SK-N-SH treated with all-trans-retinoic acid at 6 μM for 48 hours (cell line): ENCODE measurements at regions not wholly inside any gene's neighbourhood (a gene's known extent, or its start where the extent isn't known, plus 50 kb on each side); places are given as distances from the start of the nearest gene placed in this dataset.

ENCODE experiments used
- ARNTL ChIP-seq: fragments of 450-650 bp; formaldehyde crosslinking; IDR thresholded peaks from 2 replicates; pipeline ENCODE4 v1.5.0; 2020; ENCODE audit warnings: low read depth, mild to moderate bottlenecking, moderate library complexity, borderline replicate concordance
- BACH2 ChIP-seq: fragments of 250-450 bp; sonication (Bioruptor Pico); IDR thresholded peaks from 2 replicates; pipeline ENCODE4 v1.9.0; 2021; ENCODE audit warnings: mild to moderate bottlenecking, borderline replicate concordance
- ESRRG ChIP-seq: fragments of 250-450 bp; sonication (Bioruptor Pico); IDR thresholded peaks from 2 replicates; pipeline ENCODE4 v1.6.1; 2021; ENCODE audit warnings: mild to moderate bottlenecking
- OSR1 ChIP-seq: fragments of 250-450 bp; sonication (Bioruptor Pico); IDR thresholded peaks from 2 replicates; pipeline ENCODE4 v1.8.0; 2022; ENCODE audit warnings: moderate library complexity, mild to moderate bottlenecking, inconsistent platforms
- PPARA ChIP-seq: fragments of 250-450 bp; sonication (Bioruptor Pico); IDR thresholded peaks from 2 replicates; pipeline ENCODE4 v1.5.0; 2020; ENCODE audit warnings: mild to moderate bottlenecking, borderline replicate concordance
- RARB ChIP-seq: fragments of 250-450 bp; sonication (Bioruptor Pico); IDR thresholded peaks from 2 replicates; pipeline ENCODE4 v1.8.0; 2021; ENCODE audit warnings: mild to moderate bottlenecking, moderate library complexity
- ZC3H10 ChIP-seq: fragments of 250-450 bp; sonication (Bioruptor Pico); IDR thresholded peaks from 2 replicates; pipeline ENCODE4 v1.5.1; 2021; ENCODE audit warnings: mild to moderate bottlenecking, moderate library complexity
- ZFP3 ChIP-seq: fragments of 250-450 bp; sonication (Bioruptor Pico); IDR thresholded peaks from 2 replicates; pipeline ENCODE4 v1.5.0; 2020; ENCODE audit warnings: mild to moderate bottlenecking, moderate library complexity
- ZFP30 ChIP-seq: fragments of 450-650 bp; formaldehyde crosslinking; IDR thresholded peaks from 2 replicates; pipeline ENCODE4 v1.5.0; 2022; ENCODE audit warnings: mild to moderate bottlenecking, moderate library complexity
- TF ChIP-seq, protein P1 (sequence below): fragments of 250-450 bp; sonication (Bioruptor Pico); IDR thresholded peaks from 2 replicates; pipeline ENCODE4 v1.8.0; 2020; ENCODE audit warnings: mild to moderate bottlenecking, moderate library complexity, borderline replicate concordance
- TF ChIP-seq, protein P2 (sequence below): fragments of 250-450 bp; sonication (Bioruptor Pico); IDR thresholded peaks from 2 replicates; pipeline ENCODE4 v1.5.1; 2020; ENCODE audit warnings: low read depth, mild to moderate bottlenecking, moderate library complexity
- TF ChIP-seq, protein P3 (sequence below): fragments of 250-450 bp; sonication (Bioruptor Pico); IDR thresholded peaks from 2 replicates; pipeline ENCODE4 v1.8.0; 2021; ENCODE audit warnings: low read depth, mild to moderate bottlenecking, moderate library complexity, borderline replicate concordance

DNA sequence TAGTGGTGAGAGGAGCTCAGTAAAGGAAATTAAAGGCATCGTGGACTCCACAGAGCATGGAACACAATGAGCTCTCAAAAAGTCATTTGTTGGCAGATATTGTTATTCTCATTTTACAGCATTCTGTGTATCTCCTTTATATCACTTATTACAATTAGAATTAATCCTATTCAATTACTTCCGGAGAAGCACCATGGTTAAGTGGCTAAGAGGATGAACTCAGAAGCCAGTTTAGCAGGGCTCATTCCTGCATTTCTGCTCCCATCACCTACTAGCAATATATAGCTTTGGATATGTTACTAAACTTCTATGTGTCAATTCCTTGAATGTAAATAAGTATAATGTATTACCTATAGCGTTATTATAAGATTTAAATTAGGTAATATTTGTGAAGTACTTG is 683.3 kb downstream of the IRS1 start:
- no peak for TF ChIP-seq BACH2 (CRISPR knock-in tag)
- no peak for TF ChIP-seq ZFP3 (CRISPR knock-in tag)
- TF ChIP-seq ARNTL (CRISPR knock-in tag) = no peak
- TF ChIP-seq, protein P1, sequence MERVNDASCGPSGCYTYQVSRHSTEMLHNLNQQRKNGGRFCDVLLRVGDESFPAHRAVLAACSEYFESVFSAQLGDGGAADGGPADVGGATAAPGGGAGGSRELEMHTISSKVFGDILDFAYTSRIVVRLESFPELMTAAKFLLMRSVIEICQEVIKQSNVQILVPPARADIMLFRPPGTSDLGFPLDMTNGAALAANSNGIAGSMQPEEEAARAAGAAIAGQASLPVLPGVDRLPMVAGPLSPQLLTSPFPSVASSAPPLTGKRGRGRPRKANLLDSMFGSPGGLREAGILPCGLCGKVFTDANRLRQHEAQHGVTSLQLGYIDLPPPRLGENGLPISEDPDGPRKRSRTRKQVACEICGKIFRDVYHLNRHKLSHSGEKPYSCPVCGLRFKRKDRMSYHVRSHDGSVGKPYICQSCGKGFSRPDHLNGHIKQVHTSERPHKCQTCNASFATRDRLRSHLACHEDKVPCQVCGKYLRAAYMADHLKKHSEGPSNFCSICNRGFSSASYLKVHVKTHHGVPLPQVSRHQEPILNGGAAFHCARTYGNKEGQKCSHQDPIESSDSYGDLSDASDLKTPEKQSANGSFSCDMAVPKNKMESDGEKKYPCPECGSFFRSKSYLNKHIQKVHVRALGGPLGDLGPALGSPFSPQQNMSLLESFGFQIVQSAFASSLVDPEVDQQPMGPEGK = no peak
- TF ChIP-seq, protein P2, sequence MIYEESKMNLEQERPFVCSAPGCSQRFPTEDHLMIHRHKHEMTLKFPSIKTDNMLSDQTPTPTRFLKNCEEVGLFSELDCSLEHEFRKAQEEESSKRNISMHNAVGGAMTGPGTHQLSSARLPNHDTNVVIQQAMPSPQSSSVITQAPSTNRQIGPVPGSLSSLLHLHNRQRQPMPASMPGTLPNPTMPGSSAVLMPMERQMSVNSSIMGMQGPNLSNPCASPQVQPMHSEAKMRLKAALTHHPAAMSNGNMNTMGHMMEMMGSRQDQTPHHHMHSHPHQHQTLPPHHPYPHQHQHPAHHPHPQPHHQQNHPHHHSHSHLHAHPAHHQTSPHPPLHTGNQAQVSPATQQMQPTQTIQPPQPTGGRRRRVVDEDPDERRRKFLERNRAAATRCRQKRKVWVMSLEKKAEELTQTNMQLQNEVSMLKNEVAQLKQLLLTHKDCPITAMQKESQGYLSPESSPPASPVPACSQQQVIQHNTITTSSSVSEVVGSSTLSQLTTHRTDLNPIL (CRISPR knock-in tag) = no peak
- no peak for TF ChIP-seq RARB (CRISPR knock-in tag)
- TF ChIP-seq, protein P3, sequence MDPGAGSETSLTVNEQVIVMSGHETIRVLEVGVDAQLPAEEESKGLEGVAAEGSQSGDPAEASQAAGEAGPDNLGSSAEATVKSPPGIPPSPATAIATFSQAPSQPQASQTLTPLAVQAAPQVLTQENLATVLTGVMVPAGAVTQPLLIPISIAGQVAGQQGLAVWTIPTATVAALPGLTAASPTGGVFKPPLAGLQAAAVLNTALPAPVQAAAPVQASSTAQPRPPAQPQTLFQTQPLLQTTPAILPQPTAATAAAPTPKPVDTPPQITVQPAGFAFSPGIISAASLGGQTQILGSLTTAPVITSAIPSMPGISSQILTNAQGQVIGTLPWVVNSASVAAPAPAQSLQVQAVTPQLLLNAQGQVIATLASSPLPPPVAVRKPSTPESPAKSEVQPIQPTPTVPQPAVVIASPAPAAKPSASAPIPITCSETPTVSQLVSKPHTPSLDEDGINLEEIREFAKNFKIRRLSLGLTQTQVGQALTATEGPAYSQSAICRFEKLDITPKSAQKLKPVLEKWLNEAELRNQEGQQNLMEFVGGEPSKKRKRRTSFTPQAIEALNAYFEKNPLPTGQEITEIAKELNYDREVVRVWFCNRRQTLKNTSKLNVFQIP (CRISPR knock-in tag) = no peak
- TF ChIP-seq PPARA = no peak
- no peak for TF ChIP-seq ZFP30 (CRISPR knock-in tag)
- no peak for TF ChIP-seq ESRRG
- no peak for TF ChIP-seq OSR1 (CRISPR knock-in tag)
- TF ChIP-seq ZC3H10 = no peak
